ENCODE measurements at regions not wholly inside any gene's neighbourhood (a gene's known extent, or its start where the extent isn't known, plus 50 kb on each side); places are given as distances from the start of the nearest gene placed in this dataset.

DNA sequence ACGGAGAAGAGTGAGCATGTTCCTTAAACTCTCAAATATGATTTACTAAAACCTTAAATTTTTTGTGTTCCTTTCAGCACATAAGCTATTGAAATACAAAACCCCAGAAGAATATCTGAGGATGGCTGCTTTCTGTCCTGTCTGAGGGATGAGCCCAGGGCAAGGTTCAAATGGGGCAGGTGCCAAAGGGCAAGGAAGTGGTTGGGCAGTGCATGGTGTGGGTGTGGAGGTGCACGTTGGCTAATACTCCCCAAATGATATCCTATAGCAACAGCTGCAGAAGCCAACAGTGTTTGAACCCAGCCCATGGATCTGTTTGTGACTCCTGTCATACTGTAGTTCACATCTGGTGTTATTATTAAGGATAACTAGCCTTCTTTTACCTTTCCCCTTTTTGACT is 183.0 kb downstream of the CDCA7 start:
- TF ChIP-seq, protein P1, sequence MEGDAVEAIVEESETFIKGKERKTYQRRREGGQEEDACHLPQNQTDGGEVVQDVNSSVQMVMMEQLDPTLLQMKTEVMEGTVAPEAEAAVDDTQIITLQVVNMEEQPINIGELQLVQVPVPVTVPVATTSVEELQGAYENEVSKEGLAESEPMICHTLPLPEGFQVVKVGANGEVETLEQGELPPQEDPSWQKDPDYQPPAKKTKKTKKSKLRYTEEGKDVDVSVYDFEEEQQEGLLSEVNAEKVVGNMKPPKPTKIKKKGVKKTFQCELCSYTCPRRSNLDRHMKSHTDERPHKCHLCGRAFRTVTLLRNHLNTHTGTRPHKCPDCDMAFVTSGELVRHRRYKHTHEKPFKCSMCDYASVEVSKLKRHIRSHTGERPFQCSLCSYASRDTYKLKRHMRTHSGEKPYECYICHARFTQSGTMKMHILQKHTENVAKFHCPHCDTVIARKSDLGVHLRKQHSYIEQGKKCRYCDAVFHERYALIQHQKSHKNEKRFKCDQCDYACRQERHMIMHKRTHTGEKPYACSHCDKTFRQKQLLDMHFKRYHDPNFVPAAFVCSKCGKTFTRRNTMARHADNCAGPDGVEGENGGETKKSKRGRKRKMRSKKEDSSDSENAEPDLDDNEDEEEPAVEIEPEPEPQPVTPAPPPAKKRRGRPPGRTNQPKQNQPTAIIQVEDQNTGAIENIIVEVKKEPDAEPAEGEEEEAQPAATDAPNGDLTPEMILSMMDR (IDR thresholded peaks at IDR 0.05) = no peak
- no peak for TF ChIP-seq ZFX (IDR thresholded peaks at IDR 0.05; ENCODE audit: borderline replicate concordance)
